NCI-H1417 (cell line): ENCODE measurements at regions not wholly inside any gene's neighbourhood (a gene's known extent, or its start where the extent isn't known, plus 50 kb on each side); places are given as distances from the start of the nearest gene placed in this dataset.

Experiments
- DNase-seq, 3 experiments: peaks; one replicate each; lab custom pipeline; 2025; lab: John Stamatoyannopoulos, UW

DNA sequence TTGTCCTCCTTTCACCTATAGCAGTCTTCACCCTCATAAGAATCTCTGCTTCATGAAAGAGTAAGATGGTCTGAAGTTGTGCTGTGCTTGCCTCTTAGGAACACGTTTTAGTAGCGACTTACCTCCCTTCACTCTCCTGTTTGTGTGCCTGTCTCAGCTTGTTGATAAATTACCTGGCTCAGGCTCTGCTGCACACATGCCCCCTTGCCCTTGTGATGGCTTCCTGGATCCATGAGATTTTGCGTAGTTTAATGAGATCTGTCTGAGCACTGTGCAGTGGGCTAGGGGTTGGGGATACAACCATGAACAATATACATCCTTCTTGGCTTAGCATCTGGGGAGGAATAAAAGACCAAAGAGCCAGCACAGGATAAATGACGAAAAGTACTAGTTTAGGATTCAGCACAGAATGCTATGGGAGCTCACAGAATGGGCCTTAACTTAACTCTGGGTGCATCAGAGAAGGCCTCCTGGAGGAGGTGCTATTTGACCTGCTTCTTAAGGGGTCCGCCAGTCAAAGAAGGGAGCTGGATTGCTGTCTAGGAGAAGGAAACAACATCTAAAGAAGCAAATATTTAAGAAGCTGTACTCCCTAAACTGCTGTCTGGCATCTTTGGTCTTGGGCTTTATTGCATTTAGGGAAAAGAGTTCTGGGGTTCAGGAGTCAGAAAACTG, 175.7 kb upstream of the PLXNA2 start:
- no peak for DNase-seq

DNA sequence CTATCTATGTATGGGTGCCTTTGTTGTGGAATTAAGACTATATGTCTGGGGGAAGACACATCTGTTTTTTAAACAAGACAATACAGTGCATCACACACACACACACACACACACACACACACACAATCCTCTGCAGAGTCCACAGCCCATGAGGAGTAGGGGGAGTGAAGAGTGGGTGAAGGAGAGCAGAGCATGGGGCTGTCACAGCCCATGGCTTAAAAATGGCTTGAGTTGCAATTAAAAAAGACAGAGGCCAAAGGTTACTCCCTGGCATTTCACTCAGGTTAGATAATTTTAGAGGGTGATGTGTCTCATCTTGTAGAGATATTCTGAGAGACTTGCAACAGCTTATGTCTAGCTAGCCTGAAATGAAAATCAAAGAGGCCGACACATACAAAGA, 176.5 kb upstream of the PLXNA2 start:
- no peak for DNase-seq

DNA sequence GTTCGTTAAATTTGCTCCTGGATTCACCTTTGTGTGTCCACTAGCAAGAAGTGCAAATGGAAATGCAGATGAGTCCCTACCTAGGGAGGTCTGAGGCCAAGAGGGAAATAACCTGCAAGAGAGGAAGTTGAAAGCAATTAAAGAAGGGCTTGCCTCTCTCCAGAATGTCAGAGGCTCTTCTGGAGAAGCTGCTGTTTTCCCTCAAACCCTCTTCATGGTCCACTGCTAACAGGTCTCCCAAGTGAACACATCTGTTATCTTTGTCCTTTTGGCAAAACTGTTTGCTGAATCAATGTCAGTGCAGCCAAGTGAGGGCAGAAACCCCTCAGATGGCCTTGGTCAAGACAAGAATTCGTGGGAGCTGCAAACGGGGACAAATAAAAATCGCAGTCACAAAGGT, 177.3 kb upstream of the PLXNA2 start:
- DNase-seq = no peak

DNA sequence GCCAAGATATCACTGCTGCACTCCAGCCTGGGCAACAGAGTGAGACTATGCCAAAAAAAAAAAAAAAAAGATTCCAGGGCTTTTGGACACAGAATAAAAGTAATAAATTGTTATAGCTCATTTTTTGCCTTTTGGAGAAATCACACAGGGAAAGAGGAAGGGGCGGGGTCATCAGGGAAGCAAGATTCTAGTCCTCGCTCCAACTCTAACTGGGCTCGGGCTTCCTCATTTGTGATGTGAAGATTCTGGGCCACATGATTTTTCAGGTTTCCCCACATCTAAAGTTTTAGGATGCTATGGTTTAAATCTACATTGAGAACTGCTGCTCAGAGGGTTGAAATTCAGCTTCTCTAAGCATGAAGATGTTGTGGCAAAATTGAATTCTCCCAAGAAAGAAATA, 179.3 kb upstream of the PLXNA2 start:
- DNase-seq = no peak

DNA sequence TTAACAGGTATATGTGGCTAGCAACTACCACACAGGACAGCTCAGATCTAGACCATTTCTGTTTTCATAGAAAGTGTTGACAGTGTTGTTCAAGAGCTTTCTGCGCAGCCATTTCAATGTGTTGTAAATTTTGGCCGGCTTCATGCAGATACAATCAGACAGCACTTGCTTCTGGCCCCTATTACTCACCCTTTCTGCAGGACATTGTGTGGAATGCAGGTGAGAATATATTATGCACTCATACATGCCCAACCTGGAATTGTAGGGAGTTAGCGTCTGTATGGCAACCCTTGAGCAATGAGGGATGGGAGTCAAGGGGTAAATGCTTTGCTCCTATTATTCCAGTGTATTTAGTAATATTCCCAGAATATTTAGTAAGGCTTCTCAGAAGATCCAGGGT, 180.9 kb upstream of the PLXNA2 start:
- no peak for DNase-seq

DNA sequence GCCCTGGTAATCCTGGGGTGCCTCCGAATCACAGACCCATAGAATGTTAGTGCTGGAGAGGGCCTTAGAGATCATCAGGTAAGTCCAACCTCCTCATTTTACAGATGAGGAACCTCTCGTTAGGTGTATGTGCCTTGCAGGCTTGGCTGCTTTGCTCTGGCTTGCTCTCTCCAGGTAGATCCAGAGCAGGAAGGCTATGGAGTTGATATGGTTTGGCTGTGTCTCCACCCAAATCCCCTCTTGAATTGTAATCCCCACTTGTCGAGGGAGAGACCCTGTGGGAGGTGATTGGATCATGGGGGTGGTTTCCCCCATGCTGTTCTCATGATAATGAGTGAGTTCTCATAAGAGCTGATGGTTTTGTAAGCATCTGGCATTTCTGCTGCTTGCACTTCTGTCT, 186.0 kb upstream of the PLXNA2 start:
- no peak for DNase-seq

DNA sequence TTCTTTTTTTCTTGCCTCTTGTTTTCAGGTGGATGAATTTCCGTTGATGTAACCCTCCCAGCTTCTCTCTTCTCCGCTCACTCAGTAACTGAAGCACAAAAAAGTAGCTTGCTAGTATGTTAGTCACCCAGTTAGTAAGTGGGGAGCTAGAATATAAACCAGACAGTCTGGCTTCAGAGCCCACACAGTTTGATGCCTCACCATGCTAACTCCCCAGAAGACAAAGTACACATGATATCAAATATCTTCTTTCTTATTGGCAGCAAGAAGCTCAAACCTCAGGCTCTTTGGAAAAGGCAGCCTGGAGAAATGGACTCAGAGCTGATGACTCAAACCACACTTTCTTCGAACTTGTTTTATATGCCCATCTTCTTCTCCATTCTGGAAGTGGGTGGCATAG, 187.5 kb upstream of the PLXNA2 start:
- no peak for DNase-seq

DNA sequence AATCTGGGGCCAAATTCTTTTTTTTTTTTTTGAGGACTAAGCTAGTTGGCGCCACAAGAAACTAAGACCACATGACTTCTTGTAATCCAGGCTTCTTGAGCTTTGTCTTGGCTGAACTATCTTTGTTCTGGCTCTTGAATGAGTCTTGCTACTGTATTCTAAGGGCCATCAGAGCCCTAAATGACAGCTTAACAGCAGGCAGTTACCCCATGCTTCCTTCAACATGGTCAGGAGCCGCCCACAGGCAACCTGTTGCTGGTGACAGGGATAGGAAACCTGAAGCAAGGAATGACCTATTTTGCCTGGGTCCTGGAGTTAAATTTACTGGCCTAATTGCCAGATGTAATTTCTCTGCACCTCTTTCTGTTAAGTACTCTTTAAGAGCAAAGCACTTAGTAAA, 188.2 kb upstream of the PLXNA2 start:
- peak in 2 of 3 experiments; percentile 27 to 71 for DNase-seq

DNA sequence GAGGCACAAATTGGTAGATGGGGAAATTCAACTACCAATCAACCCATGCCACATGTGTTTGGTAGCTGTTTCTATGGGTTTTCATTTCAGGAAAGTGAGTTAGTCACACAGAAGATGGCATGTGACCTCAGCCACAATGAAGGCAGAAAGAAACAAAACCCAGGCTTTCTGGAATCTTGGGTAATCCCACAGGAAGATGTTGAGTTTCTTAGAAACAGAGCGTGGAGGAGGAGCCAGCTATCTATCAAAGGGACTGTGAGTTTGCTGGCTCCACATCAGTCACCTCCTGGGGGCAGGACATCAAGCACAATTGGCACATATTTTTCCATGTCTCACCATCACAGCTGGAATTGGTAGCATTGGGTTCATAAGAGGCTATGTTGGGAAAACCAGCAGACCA, 188.9 kb upstream of the PLXNA2 start:
- DNase-seq = no peak

DNA sequence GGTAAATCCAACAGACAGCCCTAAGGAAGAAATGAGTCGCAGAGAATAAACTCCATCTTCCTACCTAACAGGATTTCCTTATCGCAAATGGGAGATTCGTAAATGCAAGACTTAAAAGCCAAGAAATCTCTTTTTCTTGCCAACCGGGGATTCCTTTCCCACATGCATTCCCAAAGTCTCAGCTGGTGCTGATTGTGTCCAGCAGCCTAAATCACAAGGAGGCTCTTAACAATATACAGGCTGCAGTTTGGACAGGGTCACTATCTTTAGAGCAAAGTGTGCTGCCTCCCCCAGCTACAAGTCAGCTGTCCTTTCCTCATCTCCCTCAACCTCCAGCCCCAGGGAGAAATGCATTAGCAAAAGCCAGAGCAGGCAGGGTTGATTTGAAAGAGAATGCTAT, 189.8 kb upstream of the PLXNA2 start:
- DNase-seq = no peak

DNA sequence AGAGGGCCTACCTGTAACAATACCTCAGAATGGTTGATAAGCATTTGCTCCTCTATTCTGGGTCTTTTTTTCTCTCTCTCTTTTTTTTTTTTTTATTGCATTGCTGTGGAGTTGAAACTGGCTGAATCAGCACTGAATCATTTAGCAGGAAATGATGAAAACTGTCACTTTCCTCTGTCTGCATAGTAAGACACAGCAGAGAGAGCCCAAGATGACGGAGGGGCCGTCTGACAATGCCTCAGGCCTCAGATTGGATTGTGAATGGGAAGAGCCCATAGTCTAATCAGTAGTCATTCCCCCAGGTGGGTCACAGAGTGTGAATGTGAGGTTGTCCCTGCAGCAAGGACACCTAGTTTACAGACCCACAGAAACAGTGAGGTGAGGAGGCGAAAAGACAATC, 193.2 kb upstream of the PLXNA2 start:
- DNase-seq = no peak

DNA sequence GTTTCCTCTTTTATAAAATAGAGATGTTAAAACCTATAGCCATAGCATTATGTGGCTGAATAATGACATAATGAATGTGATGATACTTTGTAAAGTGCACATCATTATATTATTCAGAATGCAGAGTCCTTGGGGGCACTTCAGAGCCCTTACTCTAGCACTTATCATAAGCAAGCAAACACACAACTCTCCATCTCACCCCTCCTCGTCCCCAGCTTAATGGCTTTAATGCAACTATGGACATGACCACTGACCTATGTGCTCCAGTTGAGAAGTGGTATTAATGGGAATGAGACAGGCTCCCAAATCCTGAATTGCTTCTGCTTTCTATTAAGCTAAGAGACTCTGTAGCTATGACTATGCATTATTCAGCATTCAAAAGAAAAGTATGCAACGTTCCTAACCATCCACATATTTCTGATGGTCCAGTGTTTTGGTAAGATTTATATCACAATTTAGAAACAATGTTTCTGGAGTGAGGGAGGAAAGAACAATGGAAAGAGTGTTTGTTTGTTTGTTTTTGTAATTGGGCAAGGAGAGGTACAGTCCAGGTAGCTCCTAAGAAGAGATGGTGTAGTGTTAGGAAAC, 194.0 kb upstream of the PLXNA2 start:
- DNase-seq = peak in 2 of 3 experiments; percentile 36 to 44

DNA sequence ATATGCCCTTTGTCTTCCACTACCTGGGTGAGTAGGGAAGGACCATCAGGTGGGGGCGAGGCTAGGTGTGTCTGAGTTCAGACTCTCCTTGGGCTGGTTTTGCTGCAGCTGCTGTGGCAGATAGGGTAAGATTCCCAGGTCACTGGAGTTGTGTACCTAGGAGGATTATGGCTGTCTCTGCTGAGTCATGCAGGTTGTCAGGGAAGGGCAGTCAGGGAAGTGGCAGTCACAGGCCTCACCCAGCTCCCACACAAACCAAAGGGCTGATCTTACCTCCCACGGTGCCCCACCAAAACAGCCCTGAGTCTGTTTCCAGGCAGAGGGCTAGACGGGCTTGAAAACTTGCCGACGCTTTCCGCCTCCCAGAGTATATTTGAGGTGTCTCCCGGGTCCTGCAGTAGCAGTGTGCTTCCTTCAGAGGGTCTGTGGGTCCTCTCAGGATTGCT, 201.6 kb upstream of the PLXNA2 start:
- no peak for DNase-seq

DNA sequence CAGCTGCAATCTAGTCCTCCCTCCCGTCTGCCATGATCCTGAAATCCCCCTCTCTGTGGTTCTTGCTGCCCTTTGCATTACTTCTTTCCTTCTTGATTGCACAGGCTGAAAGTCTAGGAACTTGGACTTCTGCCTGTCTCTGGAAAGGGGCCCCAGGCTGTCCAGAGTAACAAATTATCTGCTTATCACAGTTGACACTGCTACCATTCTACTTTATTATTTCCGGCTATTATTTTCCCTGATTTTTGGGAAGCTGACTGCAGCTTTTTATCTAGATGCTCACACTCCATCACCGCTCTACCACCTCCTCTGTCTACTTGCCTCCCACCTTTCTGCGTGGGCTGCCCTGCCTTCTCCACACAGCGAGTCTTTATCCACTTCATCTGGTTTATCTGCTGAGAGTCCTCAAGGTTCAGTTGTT, 202.1 kb upstream of the PLXNA2 start:
- no peak for DNase-seq

DNA sequence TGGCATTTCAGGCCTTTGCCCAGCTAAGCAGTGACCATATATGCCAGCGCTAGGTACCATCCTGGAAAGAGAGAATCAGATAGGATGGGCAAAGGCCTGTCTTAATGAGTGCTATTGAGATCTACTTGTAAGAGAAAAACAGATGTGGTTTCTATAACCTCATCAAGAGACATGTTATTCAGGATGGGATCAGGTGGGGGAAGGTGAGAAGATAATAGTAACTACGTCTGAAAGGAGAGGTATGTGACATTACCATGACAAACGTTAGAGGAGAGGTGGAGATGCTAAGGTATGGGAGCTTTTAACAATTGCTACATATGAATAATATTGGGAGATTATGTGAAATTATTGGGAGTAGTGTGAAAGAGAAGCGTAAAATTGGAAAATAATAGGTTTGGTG, 204.2 kb upstream of the PLXNA2 start:
- no peak for DNase-seq

DNA sequence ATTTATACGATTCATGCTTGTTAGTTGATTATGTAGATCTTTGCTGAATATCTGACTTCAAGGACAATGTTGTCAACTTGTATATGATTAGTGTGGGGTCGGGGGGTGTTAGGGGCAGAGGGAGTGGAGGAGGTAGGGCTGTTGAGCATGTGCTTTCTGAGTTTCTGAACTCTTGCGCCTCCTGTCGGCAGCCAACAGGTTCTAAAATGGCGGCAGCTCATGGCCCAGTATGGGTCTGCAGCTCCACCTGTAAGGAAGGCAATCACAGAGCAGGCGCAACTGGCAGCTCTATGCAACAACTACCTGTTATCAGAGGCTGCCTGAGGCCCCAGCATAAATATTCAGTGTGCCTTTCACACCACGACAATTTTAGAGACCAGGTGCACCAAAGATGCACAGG, 205.8 kb upstream of the PLXNA2 start:
- peak in 2 of 3 experiments; percentile 95 to 97 for DNase-seq

DNA sequence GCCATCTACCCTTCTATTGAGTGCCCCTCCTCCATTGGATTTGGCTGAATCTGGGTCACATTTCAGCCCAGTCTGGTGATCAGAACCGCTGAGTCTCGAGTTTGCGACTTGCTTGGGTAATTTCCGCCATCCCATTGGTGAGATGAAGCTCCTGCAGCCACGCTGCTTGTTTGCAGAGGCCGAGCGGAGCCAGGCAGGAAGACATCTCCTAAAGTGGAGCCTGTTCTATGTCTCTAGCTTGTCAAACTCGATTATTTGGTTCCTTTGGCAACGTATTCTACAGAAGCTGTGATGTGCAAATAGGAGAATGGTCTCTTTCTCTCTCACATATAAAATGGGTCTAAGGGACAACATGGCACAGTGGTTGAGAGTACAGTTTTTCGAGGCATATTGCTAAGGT, 206.8 kb upstream of the PLXNA2 start:
- peak in 2 of 3 experiments; percentile 24 to 70 for DNase-seq

DNA sequence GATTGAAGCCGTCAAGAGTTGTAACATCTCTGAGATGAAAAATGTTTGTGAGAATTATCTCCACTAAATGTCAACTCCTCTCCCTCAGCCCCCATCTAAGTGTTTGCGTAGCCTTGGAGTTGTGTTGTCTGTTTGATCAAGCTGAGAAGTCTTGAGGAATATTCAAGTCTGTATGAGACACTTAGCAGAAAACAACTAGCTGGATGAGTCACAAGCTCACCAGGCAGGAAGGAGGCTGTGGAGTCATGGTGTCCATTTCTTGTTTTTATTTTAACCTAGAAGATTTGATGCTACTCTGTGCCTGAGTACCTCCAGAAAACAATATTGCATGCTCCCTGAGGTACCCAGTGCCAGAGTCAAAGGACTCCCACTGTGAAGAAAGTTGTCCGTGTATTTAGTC, 211.6 kb upstream of the PLXNA2 start:
- peak in 1 of 3 experiments; percentile 55 for DNase-seq

DNA sequence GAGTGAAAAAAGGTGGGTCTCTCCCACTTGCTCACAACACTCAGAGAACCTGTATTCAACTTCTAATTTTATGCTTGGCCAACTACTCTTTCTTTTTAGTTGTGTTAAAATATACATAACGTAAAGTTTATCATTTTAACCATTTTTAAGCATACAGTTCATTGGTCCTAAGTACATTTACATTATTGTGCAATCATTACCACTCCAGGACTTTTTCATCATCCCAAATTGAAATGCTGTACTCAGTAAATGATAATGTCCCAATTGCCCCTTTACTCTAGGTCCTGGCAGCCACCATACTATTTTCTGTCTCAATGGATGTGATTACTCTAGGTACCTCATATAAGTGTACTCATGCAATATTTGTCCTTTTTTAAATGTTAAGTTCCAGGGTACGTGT, 212.3 kb upstream of the PLXNA2 start:
- no peak for DNase-seq

DNA sequence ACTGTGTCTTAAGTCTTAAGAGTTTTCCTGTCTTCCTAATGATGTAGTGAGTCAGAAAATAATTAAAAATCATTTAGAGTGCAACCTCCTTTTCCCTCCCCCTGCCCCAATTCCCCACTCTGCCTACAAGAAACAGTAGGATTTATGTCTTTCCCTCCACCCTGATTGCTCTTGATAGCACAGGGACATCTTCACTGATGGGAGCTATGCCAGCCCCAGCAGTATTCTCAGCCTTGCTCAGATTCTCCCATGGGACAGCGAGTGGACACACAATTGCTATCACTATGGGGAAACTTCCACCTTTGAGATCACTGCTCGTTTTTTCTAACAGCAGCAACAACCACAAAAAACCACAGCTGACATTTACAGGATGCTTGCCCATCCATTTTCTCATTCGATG, 216.6 kb upstream of the PLXNA2 start:
- no peak for DNase-seq

DNA sequence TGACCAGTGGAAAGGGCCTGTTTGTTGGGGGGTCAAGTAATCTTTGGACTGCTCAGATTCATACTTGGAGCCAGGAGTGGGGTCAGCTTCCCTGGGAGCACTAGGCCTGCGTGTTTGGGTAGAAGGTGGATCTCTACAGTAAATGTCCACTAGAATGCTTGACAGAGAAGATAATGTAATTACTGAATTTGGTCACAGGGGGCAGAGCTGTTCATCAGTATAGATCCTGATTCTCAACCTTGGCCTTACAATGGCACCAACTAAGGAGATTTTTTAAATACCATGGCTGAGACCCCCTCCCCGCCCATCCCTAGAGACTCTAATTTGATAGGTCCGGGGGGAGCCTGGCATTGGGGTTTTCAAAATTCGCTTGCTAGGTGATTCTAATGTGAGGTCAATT, 217.5 kb upstream of the PLXNA2 start:
- no peak for DNase-seq

DNA sequence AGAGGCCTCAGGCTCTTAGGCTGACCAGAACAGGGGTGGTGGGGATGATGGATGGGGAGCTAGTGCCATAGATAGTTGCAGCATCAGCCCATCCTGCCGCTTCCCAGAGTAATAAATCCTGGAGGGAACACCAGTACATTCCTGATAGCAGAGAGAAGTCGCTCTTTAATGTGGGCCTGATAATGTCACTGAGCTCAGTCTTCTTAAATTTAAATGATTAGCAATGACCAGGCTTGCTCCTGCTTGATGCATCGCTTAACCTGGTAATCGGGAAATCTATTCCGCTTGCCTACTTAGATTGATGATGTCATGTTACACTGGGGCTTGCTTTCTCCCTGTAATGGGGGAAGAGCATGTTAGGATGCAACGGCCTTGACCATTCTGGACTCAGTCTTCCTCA, 218.6 kb upstream of the PLXNA2 start:
- DNase-seq = no peak

DNA sequence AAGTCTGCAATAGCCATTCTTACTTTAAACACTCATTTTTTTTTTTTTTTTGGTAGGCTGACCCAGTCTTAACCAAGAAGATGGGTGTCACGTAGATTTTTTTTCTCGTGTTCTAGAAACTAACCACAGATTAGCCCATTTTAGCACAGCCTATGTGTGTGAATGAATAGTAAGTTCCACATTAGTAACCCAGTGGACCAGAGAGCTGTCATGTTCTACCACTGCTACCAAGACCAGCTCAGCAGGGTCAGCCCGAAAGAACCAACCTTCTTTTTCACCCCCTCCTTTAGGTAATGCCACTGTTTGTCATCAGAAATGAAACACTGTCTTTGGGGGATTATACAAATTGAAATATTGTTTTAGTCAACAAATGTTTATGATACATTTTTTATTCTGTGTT, 221.1 kb upstream of the PLXNA2 start:
- DNase-seq = no peak
